ENCODE measurements at regions not wholly inside any gene's neighbourhood (a gene's known extent, or its start where the extent isn't known, plus 50 kb on each side); places are given as distances from the start of the nearest gene placed in this dataset.
"Not testable (repeated sequence)": the region's sequence is repeated elsewhere in the genome, so short reads cannot be mapped to it uniquely, and the experiment has no call there.

DNA sequence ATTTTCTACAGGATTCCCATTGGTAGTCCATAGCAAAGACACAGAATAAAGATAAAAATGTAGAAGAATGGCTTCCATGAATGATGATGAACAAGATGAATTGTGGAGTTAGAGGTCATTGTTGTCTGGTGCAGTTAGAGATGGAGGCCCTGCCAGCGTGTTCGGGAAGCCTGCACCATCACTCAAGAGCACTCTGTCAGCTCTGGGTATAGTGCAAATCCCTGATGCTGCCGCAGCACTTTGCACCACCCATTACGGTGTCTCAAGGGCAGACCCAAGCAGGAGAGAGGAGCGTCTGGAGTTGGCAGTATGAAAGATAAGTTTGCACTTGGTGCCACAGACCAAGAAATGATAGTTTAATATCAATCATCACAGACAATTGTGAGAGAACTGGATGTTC lies 181.6 kb upstream of the CHST9 start:
- in situ Hi-C loops (cut with HindIII; ENCODE audit: low sequenced_read_pairs), result no loop called here
- no peak for DNase-seq (ENCODE audit: low spot score)

DNA sequence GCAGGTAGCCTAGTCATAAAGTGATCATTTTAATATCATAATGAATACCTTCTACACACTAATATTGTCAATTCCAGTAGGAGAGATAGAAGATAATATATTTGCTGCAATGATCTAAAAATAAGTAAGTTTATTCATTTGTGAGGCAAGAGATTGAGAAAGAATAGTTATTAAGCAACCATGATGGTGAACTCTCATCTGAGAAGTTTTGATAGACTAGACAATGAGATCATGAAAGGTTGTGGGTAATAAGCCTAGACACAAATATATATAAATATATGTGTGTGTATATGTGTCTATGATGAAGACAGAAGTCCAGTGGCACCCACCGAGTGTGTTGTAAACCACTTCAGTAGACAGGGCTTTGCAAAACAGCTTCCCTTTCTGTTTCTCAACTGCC lies 181.0 kb upstream of the CHST9 start:
- DNase-seq (ENCODE audit: low spot score), result no peak
- in situ Hi-C loops (cut with HindIII; ENCODE audit: low sequenced_read_pairs), result no loop called here

DNA sequence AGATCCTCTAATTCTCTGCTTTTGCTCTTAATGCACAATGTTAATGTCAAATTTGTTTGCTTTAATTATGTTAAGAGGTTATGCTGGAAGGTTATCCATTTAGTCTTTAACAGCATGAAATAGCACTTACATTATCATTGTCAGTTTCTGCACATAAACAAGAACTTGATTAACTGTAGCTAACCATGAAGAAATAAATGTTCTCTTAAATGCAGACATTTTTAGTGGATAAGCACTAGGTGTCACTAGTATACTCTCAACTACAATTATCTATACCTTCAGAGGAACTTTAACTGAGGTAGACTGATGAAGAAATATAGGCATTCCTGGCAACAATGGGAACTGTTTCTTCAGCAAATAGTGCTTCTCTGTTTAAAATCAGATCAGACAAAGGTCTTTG lies 178.8 kb upstream of the CHST9 start:
- DNase-seq (ENCODE audit: low spot score), result no peak
- in situ Hi-C loops (cut with HindIII; ENCODE audit: low sequenced_read_pairs), result no loop called here

DNA sequence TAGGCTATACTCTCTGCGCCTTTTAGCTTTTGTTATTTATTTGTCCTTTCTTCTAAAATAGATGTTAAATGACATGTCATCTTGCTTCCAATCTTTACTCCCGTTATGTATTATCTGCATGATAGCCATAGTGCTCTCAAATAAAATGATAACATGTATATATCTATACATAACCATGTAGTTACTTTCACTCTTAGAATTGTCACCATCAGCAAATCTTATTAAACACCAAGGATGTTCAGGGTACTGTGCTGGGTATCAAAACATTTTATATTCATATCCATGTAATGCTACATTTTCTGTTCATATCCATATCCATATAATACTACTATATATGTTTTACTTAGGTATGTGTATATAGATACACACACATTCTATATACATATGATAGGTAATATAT lies 176.4 kb upstream of the CHST9 start:
- no peak for DNase-seq (ENCODE audit: low spot score)
- in situ Hi-C loops (cut with HindIII; ENCODE audit: low sequenced_read_pairs), result no loop called here

DNA sequence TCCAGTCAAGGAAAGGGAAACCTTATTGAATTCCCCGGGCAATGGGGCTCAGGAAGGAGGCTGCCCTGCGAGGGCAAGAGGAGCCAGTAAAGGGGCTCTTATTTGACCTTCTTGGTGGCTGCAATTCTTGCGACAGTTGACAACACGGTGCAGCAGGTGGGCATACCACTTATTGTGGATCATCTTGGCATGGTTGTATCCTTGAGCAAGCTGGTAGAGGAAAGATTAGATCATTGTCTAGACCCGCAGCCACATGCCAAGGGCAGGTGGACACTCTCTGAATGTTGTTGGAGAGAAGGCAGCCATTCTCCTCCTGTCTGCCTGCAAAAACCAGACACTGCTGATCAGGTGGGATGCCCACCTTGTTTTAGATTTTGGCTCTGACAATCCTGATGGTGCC lies 170.2 kb upstream of the CHST9 start:
- in situ Hi-C loops (cut with HindIII; ENCODE audit: low sequenced_read_pairs), result no loop called here
- no peak for DNase-seq (ENCODE audit: low spot score)

DNA sequence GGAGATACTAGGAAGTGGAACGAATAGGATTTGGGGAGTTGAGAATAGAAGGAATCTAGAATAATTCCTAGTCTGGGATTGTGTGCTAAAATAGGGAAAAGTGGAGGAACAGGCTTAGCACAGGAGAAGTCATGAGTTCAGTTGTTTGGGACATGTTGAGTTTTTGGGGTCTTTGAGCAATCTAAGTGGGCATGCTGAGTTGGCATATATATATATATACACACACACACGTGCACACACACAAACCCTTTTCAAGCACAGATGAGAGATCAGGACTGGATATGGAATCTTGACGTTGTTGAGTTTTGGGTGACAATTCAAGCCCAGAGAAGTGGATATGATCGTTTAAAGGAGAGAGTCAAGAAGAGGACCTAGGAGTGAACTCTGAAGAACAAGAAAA lies 168.2 kb upstream of the CHST9 start:
- in situ Hi-C loops (cut with HindIII; ENCODE audit: low sequenced_read_pairs), result no loop called here
- no peak for DNase-seq (ENCODE audit: low spot score)

DNA sequence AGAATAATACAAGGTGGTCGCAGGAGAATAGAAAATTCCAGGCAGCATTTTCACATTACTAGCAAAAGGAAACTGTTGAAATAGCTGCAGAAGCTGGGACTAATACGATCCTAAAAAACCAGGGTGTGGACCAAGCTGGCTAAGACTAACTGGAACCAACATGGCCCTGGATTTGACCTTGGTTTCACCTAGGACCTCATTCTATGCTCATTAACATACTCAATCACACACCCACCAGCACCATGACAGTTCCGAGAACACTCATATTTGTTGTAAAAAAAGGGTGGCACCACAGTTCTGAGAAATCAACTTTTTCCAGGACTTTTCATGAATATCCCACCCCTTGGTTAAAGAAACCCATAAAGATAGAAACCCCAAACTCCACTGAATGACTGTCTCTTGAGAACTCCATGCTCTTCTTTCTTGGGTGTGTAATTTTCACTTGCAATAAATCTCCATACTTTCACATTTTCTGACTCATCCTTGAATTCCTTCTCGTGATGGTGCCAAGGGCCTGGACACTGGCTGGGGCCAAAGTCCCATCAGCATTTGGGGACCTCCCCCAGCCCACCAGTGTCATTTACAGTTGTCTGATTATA lies 164.3 kb upstream of the CHST9 start:
- in situ Hi-C loops (cut with HindIII; ENCODE audit: low sequenced_read_pairs), result no loop called here
- DNase-seq (ENCODE audit: low spot score), result no peak

DNA sequence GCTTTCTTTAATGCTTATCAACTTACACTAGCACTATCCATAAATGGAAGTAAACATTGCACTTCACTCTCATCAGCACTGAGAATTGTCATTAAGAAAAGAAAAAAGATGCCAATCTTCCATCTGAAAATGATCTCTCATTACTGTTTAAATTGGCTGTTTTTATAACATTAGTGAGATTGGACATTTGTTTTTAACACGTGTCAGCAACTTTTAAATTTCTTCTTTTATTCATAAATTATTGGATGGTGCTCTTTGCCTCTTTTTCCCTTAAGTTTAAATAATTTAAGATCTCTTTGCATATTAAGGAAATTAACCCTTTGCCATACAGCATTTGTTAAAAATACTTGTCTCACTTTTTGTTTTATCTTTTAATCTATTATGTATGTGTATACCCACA lies 146.5 kb upstream of the CHST9 start:
- DNase-seq (ENCODE audit: low spot score), result no peak
- in situ Hi-C loops (cut with HindIII; ENCODE audit: low sequenced_read_pairs), result no loop called here

DNA sequence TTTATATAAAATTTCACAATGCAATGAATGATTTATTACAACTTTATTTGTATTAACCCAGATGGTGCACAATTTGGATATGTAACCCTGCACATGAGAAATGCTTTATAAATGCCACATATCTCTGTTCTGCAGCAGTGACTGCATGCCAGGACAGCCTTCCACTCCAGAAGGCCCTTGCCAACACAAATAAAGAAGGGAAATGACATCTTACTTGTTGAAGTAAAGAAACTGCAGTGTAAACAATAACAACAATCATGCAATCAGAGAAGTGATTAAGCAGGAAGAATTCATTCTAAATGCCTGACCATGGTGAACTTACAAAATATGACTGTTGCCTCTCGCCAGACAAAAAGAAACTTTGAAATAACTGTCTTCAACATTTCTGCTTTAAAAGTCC lies 129.9 kb upstream of the CHST9 start:
- no peak for DNase-seq (ENCODE audit: low spot score)
- in situ Hi-C loops (cut with HindIII; ENCODE audit: low sequenced_read_pairs), result no loop called here

DNA sequence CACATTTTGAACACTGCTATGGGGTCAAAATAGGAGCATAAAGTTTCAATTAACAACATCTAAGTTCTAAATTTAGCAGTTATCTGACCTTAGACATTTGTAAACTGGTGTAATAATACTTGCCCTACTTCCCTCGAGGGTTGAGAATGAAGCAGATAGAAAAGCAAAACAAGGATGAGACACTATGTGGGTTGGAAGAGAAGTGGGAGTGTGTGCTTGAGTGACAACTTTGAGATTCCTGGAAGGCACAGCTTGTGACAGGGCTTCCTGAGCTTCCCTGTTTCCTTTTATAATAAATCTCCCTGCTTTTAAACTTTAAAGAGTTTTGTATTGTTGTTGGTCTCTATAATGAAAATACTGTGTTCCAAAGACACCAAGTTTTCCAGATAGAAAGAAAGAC lies 128.6 kb upstream of the CHST9 start:
- DNase-seq (ENCODE audit: low spot score), result no peak
- in situ Hi-C loops (cut with HindIII; ENCODE audit: low sequenced_read_pairs), result no loop called here

DNA sequence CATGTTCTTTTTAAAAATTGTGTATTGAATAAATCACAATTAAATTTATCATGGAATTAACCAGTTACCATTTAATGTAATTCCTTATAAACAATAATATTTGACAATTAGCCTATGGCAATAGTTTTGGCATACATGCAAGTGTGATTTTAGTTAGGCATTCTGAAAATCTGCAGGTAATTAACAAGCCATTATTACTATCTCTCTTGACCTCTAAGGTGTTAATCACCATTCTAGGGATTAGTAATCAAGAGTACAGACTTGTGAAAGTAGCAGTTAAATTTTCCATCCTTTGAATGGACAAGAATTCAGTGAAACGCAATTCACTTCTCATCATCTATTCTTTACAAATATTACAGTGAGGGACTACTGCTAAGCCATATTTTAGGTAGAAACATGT lies 127.7 kb upstream of the CHST9 start:
- in situ Hi-C loops (cut with HindIII; ENCODE audit: low sequenced_read_pairs), result no loop called here
- no peak for DNase-seq (ENCODE audit: low spot score)

DNA sequence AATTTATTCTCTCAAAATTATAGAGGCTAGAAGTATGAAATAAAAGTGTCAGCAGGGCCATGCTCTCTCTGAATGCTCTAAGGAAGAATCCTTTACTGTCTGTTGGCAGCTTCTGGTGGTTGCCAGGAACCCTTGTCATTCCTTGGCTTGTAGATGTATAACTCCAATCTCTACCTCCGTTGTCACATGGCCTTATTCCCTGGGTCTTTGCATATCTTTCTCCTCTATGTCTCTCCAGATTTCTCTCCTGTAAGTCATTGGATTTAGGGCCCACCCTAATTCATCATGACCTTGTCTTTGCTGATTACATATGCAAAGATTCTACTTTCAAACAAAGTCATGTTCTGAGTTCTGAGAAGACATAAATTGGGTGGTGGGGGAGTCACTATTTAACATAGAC lies 127.0 kb upstream of the CHST9 start:
- DNase-seq (ENCODE audit: low spot score), result no peak
- in situ Hi-C loops (cut with HindIII; ENCODE audit: low sequenced_read_pairs), result no loop called here

DNA sequence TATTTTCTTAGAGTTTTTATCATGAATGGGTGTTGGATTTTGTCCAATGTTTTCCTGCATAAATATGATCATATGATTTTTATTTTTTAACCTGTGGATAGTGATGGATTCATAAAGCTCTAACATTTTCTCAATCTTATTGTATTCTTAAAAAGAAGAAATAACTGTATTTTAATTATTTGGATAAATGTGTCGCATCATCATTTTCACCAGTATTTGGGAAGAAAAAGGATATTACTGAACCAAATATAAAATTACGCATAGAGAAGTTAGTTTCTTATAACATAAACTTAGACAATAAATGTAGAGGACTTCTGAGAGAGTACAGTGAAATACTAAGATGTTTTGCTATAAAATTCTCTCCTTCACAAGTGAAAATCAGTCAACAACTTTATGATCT lies 126.0 kb upstream of the CHST9 start:
- in situ Hi-C loops (cut with HindIII; ENCODE audit: low sequenced_read_pairs), result no loop called here

DNA sequence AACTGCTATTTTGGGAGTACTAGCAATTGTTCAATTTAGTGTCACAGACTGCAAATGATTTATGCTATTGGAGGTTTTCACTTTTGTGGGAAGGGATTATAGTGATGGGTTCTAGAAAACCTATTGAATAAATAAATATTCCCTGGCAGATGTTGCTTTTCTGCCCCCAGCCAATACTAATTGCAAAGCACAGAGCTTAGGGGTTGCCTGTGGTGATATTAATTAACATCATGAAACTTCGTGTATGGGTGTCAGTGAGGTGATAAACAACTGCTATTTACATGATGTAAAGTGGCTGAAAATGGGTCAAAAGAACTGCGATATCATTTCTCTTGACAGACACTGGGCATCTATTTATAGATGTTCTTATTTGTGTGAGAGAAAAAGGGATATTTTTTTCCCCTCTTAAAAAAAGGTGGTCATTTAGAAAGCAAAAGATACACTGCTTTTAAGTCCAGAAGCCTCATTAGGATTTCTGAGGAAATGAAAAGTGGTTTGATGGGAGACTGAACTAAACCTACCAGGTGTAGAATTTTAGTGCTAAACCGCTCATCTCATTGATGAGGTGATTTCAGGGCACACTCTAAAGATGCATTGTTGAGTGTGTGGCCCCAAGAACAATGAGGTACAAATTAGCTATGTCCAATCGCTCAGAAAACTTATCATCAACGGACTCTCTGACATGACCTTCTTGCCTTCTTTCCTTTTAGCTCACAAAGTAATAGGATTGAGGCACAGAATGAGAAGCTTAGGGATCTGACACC lies 116.7 kb upstream of the CHST9 start:
- DNase-seq (ENCODE audit: low spot score), result no peak
- in situ Hi-C loops (cut with HindIII; ENCODE audit: low sequenced_read_pairs), result no loop called here

More for the DNA sequence above, 126.0 kb upstream of the CHST9 start:
- no peak for DNase-seq (ENCODE audit: low spot score)

DNA sequence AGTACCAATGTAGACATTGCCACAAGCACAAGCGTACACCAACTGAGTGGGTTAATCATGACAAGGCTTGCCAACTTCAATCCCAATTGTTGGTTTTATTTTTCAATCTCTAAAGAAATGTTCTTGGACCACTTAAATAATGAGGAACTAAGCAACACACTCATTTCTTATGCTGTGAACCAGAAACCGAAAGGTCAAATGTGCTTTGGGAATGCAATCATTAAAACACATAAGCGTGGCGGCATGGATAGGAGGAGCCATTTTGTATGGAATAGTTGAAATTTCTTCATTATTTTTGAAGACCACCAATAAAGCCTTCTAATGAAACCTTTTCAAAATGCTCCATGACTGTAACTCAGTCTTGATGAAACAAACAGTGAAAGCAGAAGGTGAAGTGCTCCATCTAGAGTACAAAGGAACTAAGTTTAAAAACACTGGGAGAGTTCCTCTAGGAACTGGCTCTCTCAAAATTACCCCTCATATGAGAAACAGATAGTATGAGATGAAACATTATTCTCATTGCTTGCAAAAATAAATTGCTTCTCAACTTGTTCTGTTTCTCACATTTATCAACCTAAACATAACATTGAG lies 113.2 kb upstream of the CHST9 start:
- in situ Hi-C loops (cut with HindIII; ENCODE audit: low sequenced_read_pairs), result no loop called here
- peak; percentile 8 for DNase-seq (ENCODE audit: low spot score)

DNA sequence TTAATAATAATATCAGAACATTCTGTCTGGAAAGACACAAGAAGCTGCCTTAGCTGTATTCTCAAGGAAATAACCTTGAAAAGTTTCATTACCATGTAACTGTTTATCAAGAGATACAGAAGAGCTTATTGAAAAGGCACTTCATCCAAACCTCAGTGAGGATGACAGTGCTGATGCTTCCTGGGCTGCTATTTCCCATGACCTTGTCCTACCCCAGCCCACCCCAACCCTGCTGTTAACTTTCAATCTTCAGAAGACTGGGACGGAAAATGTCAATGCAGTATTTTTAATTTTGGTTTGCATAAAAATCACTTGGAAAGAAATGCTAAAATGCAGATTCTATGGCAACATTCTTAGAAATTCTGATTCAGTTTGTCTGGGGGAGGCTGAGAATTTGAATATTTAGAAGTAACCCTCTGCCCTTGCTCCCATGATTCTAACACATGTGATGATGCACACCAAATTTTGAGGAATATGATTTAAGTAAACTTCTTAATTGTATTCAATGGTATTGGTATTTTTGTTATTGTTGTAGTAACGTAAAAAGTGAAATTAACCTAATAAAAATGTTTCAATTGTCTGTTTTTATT lies 101.0 kb upstream of the CHST9 start:
- in situ Hi-C loops (cut with HindIII; ENCODE audit: low sequenced_read_pairs); DNase-seq (ENCODE audit: low spot score): not testable (repeated sequence)

DNA sequence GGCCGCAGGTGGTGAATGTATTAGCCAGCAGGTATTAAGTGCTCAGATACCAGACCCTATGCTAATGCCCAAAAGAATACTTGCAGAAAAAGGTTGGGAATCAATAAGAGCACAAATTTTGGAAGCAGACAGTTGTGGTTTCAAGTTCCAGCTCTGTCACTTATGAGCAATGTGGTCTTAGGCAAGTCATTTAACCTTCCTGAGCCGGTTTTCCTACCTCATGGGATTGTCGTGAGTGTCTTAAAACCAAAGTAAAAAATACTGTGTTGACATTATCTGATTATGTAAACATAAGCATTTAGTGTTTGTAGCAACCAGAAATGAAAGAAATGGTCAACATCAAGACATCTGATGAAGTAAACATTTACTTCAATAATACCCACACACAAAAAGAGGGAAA lies 93.0 kb upstream of the CHST9 start:
- no peak for DNase-seq (ENCODE audit: low spot score)
- in situ Hi-C loops (cut with HindIII; ENCODE audit: low sequenced_read_pairs), result no loop called here

DNA sequence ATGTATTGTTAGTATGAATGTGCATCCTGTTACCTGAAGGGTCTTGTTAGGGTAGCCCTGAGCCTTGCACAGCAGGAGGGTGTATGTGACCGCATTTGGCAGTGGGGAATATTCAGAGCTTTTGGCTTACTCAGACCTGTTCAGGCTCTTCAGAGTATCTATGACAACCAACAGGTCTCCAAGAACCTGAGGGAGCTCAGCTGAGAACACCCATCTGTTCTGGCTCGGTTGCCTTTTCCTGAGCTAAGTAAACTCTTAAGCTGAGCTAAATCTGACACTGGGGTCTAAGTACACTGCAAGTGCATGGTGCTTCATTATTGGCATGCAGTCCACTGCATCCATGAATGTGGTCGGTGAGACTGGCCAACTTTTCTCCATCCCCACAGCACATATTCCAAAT lies 92.4 kb upstream of the CHST9 start:
- DNase-seq (ENCODE audit: low spot score), result no peak
- in situ Hi-C loops (cut with HindIII; ENCODE audit: low sequenced_read_pairs), result no loop called here

DNA sequence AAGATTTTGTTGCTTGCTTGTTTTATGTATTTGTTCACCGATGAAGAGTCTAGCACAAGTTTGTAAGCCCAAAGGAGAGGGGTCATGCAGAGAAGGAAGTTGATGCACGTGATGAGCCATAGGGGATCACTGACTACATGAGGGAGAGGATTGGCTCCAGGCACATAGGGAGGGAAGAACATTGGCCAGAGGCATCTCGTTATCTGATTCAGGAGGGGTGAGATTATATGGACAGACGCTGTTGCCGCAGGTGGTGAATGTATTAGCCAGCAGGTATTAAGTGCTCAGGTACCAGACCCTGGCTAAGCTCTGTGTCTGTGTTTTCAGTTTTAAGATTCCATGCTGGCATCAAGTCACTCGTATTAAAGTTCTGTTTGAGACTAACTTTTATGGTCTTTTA lies 91.8 kb upstream of the CHST9 start:
- in situ Hi-C loops (cut with HindIII; ENCODE audit: low sequenced_read_pairs), result no loop called here

DNA sequence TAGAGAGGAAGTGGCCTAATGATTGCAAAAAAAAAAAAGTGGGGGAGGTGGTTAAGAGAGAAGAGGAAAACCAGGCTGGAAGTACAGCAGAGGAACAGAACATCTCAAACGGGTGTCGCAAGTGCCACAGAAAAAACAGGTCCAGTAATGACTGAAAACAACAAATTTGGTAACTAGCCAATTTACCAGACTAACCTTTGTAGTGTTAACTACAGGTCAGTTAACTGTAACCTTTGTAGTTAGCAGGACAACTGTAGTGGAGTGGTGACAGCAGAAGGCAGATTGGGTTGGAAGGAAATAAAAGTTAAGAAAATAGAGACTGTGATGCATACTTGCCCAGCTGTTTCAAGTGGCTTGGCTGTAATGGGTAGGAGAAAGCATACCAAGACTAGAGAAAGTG lies 91.4 kb upstream of the CHST9 start:
- no peak for DNase-seq (ENCODE audit: low spot score)
- in situ Hi-C loops (cut with HindIII; ENCODE audit: low sequenced_read_pairs), result no loop called here

More for the DNA sequence above, 91.8 kb upstream of the CHST9 start:
- DNase-seq (ENCODE audit: low spot score), result no peak

DNA sequence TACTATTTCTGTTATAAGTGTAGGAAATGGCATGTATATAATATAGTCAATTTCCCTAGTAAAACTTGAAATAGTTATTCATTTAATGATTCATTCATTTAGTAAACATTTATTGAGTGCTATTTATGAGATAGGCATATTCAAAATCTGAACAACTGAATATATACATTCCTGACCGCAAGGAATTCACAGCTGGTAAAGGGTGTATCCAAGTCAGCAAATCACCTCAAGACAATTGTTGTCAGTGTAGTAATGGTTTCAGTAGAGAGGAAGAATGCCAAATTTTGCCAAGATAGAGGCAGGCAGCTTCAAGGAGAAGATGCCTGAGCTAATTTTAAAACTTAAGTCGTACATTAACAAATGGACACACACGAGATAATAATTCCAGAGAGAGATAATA lies 89.8 kb upstream of the CHST9 start:
- in situ Hi-C loops (cut with HindIII; ENCODE audit: low sequenced_read_pairs), result no loop called here
- DNase-seq (ENCODE audit: low spot score), result no peak

Data from G401 (cell line).